ENCODE measurements at regions not wholly inside any gene's neighbourhood (a gene's known extent, or its start where the extent isn't known, plus 50 kb on each side); places are given as distances from the start of the nearest gene placed in this dataset.
"Not testable (repeated sequence)": the region's sequence is repeated elsewhere in the genome, so short reads cannot be mapped to it uniquely, and the experiment has no call there.

GRCh38 chr13:90868321-90868920 is 479.1 kb upstream of the MIR17HG start:
- no peak for DNase-seq (ENCODE audit: low spot score)

- DNase-seq (ENCODE audit: low spot score), result no peak
Observed at GRCh38 chr13:90869580-90869979, 477.9 kb upstream of the MIR17HG start.

GRCh38 chr13:90872491-90873025 is 474.9 kb upstream of the MIR17HG start:
- peak; percentile 4 for DNase-seq (ENCODE audit: low spot score)

GRCh38 chr13:90880790-90881189 is 466.7 kb upstream of the MIR17HG start:
- no peak for DNase-seq (ENCODE audit: low spot score)

GRCh38 chr13:90882551-90882950 is 464.9 kb upstream of the MIR17HG start:
- DNase-seq (ENCODE audit: low spot score), result peak; percentile 7

- DNase-seq (ENCODE audit: low spot score), result no peak
Observed at GRCh38 chr13:90883592-90883991, 463.9 kb upstream of the MIR17HG start.

GRCh38 chr13:90884066-90884465 is 463.4 kb upstream of the MIR17HG start:
- no peak for DNase-seq (ENCODE audit: low spot score)

- peak; percentile 2 for DNase-seq (ENCODE audit: low spot score)
Observed at GRCh38 chr13:90889906-90890834, 457.3 kb upstream of the MIR17HG start.

- no peak for DNase-seq (ENCODE audit: low spot score)
Observed at GRCh38 chr13:90891329-90891728, 456.2 kb upstream of the MIR17HG start.

- DNase-seq (ENCODE audit: low spot score), result not testable (repeated sequence)
Observed at GRCh38 chr13:90893199-90893598, 454.3 kb upstream of the MIR17HG start.

- DNase-seq (ENCODE audit: low spot score), result no peak
Observed at GRCh38 chr13:90896002-90896401, 451.5 kb upstream of the MIR17HG start.

GRCh38 chr13:90898811-90899210 is 448.7 kb upstream of the MIR17HG start:
- no peak for DNase-seq (ENCODE audit: low spot score)

- no peak for DNase-seq (ENCODE audit: low spot score)
Observed at GRCh38 chr13:90899416-90899815, 448.1 kb upstream of the MIR17HG start.

GRCh38 chr13:90902255-90902654 is 445.2 kb upstream of the MIR17HG start:
- DNase-seq (ENCODE audit: low spot score), result no peak

- DNase-seq (ENCODE audit: low spot score), result no peak
Observed at GRCh38 chr13:90906554-90906953, 440.9 kb upstream of the MIR17HG start.

GRCh38 chr13:90908792-90909191 is 438.7 kb upstream of the MIR17HG start:
- no peak for DNase-seq (ENCODE audit: low spot score)

- DNase-seq (ENCODE audit: low spot score), result no peak
Observed at GRCh38 chr13:90910018-90910639, 437.4 kb upstream of the MIR17HG start.

GRCh38 chr13:90912247-90912646 is 435.2 kb upstream of the MIR17HG start:
- no peak for DNase-seq (ENCODE audit: low spot score)

- DNase-seq (ENCODE audit: low spot score), result no peak
Observed at GRCh38 chr13:90918536-90918935, 429.0 kb upstream of the MIR17HG start.

GRCh38 chr13:90919153-90919552 is 428.3 kb upstream of the MIR17HG start:
- no peak for DNase-seq (ENCODE audit: low spot score)

GRCh38 chr13:90926459-90926858 is 421.0 kb upstream of the MIR17HG start:
- DNase-seq (ENCODE audit: low spot score), result no peak

GRCh38 chr13:90928109-90928508 is 419.4 kb upstream of the MIR17HG start:
- DNase-seq (ENCODE audit: low spot score), result no peak
